Osteoblast (primary cell): ENCODE measurements at regions not wholly inside any gene's neighbourhood (a gene's known extent, or its start where the extent isn't known, plus 50 kb on each side); places are given as distances from the start of the nearest gene placed in this dataset.

Experiments
- DNase-seq: peaks from one replicate; pipeline ENCODE4 v3.0.0; 2011; ENCODE audit warnings: low spot score, mixed read lengths; ENCODE audit not compliant: insufficient read length; ENCODE audit errors: missing footprints
- H2AFZ ChIP-seq: 2 replicates; pipeline ENCODE4 v1.6.0; 2011; ENCODE audit warnings: mild to moderate bottlenecking, low read length
- H3K27ac ChIP-seq: 2 replicates; pipeline ENCODE4 v1.5.1; 2011; ENCODE audit warnings: mild to moderate bottlenecking, low read depth, low read length, moderate library complexity
- H3K27me3 ChIP-seq: 2 replicates; pipeline ENCODE4 v1.6.0; 2012; ENCODE audit warnings: mild to moderate bottlenecking, control low read depth, inconsistent platforms, low read length, moderate library complexity; ENCODE audit not compliant: insufficient read depth
- H3K36me3 ChIP-seq: 2 replicates; pipeline ENCODE4 v1.5.1; 2011; ENCODE audit warnings: mild to moderate bottlenecking, low read length, control low read depth, moderate library complexity; ENCODE audit not compliant: insufficient read depth
- H3K4me1 ChIP-seq: 2 replicates; pipeline ENCODE4 v1.5.1; 2011; ENCODE audit warnings: mild to moderate bottlenecking, low read length, control low read depth, moderate library complexity; ENCODE audit not compliant: insufficient read depth
- H3K4me2 ChIP-seq: 2 replicates; pipeline ENCODE4 v1.6.0; 2011; ENCODE audit warnings: mild to moderate bottlenecking, low read length; ENCODE audit not compliant: insufficient read depth
- H3K4me3 ChIP-seq: fragments of 200-600 bp; sonication (generic); 3 replicates; pipeline ENCODE4 v1.5.1; 2012; ENCODE audit warnings: mild to moderate bottlenecking, low read length, inconsistent platforms; ENCODE audit not compliant: insufficient read depth
- H3K79me2 ChIP-seq: 2 replicates; pipeline ENCODE4 v1.6.0; 2012; ENCODE audit warnings: mild to moderate bottlenecking, low read length, control low read depth, inconsistent platforms; ENCODE audit not compliant: insufficient read depth
- H3K9me3 ChIP-seq: 2 replicates; pipeline ENCODE4 v1.5.1; 2011; ENCODE audit warnings: low read depth, low read length, control low read depth
- H4K20me1 ChIP-seq: 2 replicates; pipeline ENCODE4 v1.6.0; 2012; ENCODE audit warnings: mild to moderate bottlenecking, low read length, control low read depth; ENCODE audit not compliant: insufficient read depth
- TF ChIP-seq, protein P1 (sequence below): IDR thresholded peaks from 2 replicates; pipeline ENCODE4 v1.5.1; 2011; ENCODE audit warnings: mild to moderate bottlenecking, low read depth, low read length, moderate library complexity; ENCODE audit errors: extremely low read depth

GRCh38 chr6:163886428-163886827, 471.9 kb downstream of the QKI start:
- TF ChIP-seq, protein P1, sequence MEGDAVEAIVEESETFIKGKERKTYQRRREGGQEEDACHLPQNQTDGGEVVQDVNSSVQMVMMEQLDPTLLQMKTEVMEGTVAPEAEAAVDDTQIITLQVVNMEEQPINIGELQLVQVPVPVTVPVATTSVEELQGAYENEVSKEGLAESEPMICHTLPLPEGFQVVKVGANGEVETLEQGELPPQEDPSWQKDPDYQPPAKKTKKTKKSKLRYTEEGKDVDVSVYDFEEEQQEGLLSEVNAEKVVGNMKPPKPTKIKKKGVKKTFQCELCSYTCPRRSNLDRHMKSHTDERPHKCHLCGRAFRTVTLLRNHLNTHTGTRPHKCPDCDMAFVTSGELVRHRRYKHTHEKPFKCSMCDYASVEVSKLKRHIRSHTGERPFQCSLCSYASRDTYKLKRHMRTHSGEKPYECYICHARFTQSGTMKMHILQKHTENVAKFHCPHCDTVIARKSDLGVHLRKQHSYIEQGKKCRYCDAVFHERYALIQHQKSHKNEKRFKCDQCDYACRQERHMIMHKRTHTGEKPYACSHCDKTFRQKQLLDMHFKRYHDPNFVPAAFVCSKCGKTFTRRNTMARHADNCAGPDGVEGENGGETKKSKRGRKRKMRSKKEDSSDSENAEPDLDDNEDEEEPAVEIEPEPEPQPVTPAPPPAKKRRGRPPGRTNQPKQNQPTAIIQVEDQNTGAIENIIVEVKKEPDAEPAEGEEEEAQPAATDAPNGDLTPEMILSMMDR: no peak
- H3K27me3 ChIP-seq: no peaks in the 10 kb centered on the region
- no peaks in the 10 kb centered on the region for H3K79me2 ChIP-seq
- H3K9me3 ChIP-seq: no peaks in the 10 kb centered on the region
- no peak overlapping the region for H3K27ac ChIP-seq
- H3K4me3 ChIP-seq: no peak overlapping the region
- no peaks in the 10 kb centered on the region for H3K4me1 ChIP-seq
- no peaks in the 10 kb centered on the region for H3K36me3 ChIP-seq
- no peak overlapping the region for H3K4me2 ChIP-seq
- no peak for DNase-seq
- no peaks in the 10 kb centered on the region for H4K20me1 ChIP-seq
- no peak overlapping the region for H2AFZ ChIP-seq

DNA sequence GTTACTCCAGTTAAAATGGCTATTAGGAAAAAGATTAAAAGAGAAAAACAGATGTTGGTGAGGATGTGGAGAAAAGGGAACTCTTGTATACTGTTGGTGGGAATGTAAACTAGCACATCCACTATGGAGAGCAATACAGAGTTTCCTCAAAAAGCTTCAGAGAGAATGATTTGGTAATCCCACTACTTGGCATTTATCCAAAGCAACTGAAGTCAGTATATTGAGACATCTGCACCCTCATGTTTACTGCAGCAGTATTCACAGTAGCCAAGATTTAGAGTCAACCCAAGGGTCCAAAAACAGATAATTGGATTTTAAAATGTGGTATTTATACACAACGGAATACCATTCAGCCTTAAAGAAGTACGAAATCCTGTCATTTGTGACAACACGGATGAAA, 469.5 kb downstream of the QKI start:
- Histone ChIP-seq H3K36me3 (no peaks in the 10 kb centered on the region), H3K9me3 (no peaks in the 10 kb centered on the region), H3K27me3 (no peaks in the 10 kb centered on the region), H2AFZ (no peak overlapping the region), H3K27ac (no peak overlapping the region), H3K4me2 (no peak overlapping the region), H3K4me3 (no peak overlapping the region), H3K79me2 (no peaks in the 10 kb centered on the region), H4K20me1 (no peaks in the 10 kb centered on the region), H3K4me1 (no peaks in the 10 kb centered on the region)
- TF ChIP-seq, protein P1: no peak
- DNase-seq: no peak

DNA sequence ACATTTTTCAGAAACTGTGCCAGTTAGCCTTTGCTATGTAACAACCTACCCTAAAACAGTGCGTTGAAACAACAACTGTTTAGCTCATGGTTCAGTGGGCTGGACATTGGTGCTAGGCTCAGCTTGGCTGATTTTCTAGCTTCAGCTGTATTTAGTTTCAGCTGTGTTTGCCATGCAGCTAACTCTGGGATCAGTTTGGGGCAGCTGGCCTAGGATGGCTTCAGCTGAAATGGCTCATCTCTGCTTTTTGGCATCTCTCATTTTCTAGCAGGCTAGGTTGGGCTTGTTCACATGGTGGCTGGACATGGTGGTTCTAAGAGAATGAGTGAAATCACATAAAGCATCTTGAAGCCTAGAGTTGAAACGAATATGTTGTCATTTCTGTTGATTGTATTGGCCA, 464.2 kb downstream of the QKI start:
- H3K27me3 ChIP-seq: no peaks in the 10 kb centered on the region
- no peak overlapping the region for H2AFZ ChIP-seq
- H4K20me1 ChIP-seq: no peaks in the 10 kb centered on the region
- no peaks in the 10 kb centered on the region for H3K79me2 ChIP-seq
- no peak overlapping the region for H3K4me2 ChIP-seq
- DNase-seq: no peak
- H3K4me1 ChIP-seq: no peaks in the 10 kb centered on the region
- no peak overlapping the region for H3K4me3 ChIP-seq
- no peaks in the 10 kb centered on the region for H3K36me3 ChIP-seq
- H3K9me3 ChIP-seq: peaks cover 3% of the 10 kb centered on the region
- no peak overlapping the region for H3K27ac ChIP-seq
- TF ChIP-seq, protein P1: no peak

DNA sequence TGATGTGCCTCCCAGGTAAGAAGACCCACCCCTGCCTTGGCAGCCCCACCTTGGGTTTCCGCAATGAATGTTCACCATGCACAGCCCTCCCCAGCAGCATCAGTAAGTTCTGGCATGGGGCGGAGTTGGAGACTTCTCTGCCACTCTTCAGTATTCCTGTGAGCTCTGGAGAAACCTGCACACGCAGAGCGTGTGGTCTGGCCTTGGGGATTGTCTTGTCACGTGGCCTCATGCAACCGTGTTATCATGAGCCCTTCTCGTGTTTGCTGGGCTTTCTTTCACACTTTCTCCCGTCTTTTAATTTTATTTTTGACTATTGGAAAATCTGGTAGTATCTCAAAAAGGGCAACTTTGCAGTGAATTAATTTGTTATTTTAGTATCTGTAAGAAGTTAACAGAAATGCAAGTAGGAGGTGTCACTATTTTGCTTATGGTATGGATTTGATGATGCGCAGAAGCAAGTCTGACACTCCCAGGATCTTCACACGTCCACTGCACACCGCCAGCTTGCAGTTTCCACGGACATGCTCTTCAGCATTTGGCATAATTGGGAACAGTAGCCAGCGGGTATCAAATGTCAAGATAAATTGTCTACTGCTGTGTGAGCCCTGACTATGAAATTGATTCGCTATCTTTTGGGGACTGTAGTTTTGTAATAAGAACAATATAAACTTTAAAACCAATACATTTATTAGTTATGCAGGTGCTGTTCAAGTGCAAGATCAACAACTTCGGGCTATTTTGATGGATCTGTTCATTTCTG, 463.5 kb downstream of the QKI start:
- TF ChIP-seq, protein P1: no peak
- Histone ChIP-seq H4K20me1 (no peaks in the 10 kb centered on the region), H3K4me2 (no peak overlapping the region), H3K36me3 (no peaks in the 10 kb centered on the region), H3K4me1 (no peaks in the 10 kb centered on the region), H2AFZ (no peak overlapping the region), H3K4me3 (no peak overlapping the region), H3K27ac (no peak overlapping the region), H3K79me2 (no peaks in the 10 kb centered on the region), H3K9me3 (peaks cover 3% of the 10 kb centered on the region), H3K27me3 (no peaks in the 10 kb centered on the region)
- no peak for DNase-seq
